ENCODE measurements at regions not wholly inside any gene's neighbourhood (a gene's known extent, or its start where the extent isn't known, plus 50 kb on each side); places are given as distances from the start of the nearest gene placed in this dataset.

- no peaks in the 10 kb centered on the region for H3K27me3 ChIP-seq
- DNase-seq: no peak
- no peaks in the 10 kb centered on the region for H3K36me3 ChIP-seq
- H3K4me3 ChIP-seq: no peak overlapping the region
- no peak for TF ChIP-seq POLR2A (IDR thresholded peaks at IDR 0.05)
- TF ChIP-seq CTCF (IDR thresholded peaks at IDR 0.05): no peak
- H3K27ac ChIP-seq: no peak overlapping the region
- no peaks in the 10 kb centered on the region for H3K4me1 ChIP-seq
- no peaks in the 10 kb centered on the region for H3K9me3 ChIP-seq
- intact Hi-C loops (cut with DNase I; ENCODE audit: low total_unique reads): no loop called here
These were observed 665.0 kb upstream of the FANCL start for GRCh38 chr2:58906081-58906645.

GRCh38 chr2:58904095-58904494 is 663.0 kb upstream of the FANCL start:
- no peak for DNase-seq
- intact Hi-C loops (cut with DNase I; ENCODE audit: low total_unique reads): no loop called here
- Histone ChIP-seq H3K27ac (no peak overlapping the region), H3K4me1 (no peaks in the 10 kb centered on the region), H3K27me3 (no peaks in the 10 kb centered on the region), H3K4me3 (no peak overlapping the region), H3K36me3 (no peaks in the 10 kb centered on the region), H3K9me3 (no peaks in the 10 kb centered on the region)
- TF ChIP-seq POLR2A (IDR thresholded peaks at IDR 0.05) (no peak), CTCF (IDR thresholded peaks at IDR 0.05) (no peak)

GRCh38 chr2:58903427-58903826 is 662.3 kb upstream of the FANCL start:
- H3K4me1 ChIP-seq: no peaks in the 10 kb centered on the region
- H3K27me3 ChIP-seq: no peaks in the 10 kb centered on the region
- TF ChIP-seq POLR2A (IDR thresholded peaks at IDR 0.05) (no peak), CTCF (IDR thresholded peaks at IDR 0.05) (no peak)
- H3K9me3 ChIP-seq: no peaks in the 10 kb centered on the region
- no peak overlapping the region for H3K27ac ChIP-seq
- intact Hi-C loops (cut with DNase I; ENCODE audit: low total_unique reads): no loop called here
- DNase-seq: no peak
- H3K4me3 ChIP-seq: no peak overlapping the region
- no peaks in the 10 kb centered on the region for H3K36me3 ChIP-seq

GRCh38 chr2:58900246-58901027 is 659.3 kb upstream of the FANCL start:
- Histone ChIP-seq H3K36me3 (no peaks in the 10 kb centered on the region), H3K4me1 (no peaks in the 10 kb centered on the region), H3K27me3 (no peaks in the 10 kb centered on the region), H3K27ac (no peak overlapping the region), H3K4me3 (no peak overlapping the region), H3K9me3 (no peaks in the 10 kb centered on the region)
- TF ChIP-seq POLR2A (IDR thresholded peaks at IDR 0.05): no peak
- no peak for TF ChIP-seq CTCF (IDR thresholded peaks at IDR 0.05)
- intact Hi-C loops (cut with DNase I; ENCODE audit: low total_unique reads): no loop called here
- DNase-seq: no peak

GRCh38 chr2:58899692-58900091 is 658.6 kb upstream of the FANCL start:
- Histone ChIP-seq H3K4me1 (no peaks in the 10 kb centered on the region), H3K27ac (no peak overlapping the region), H3K27me3 (no peaks in the 10 kb centered on the region), H3K9me3 (no peaks in the 10 kb centered on the region), H3K36me3 (no peaks in the 10 kb centered on the region), H3K4me3 (no peak overlapping the region)
- no peak for DNase-seq
- intact Hi-C loops (cut with DNase I; ENCODE audit: low total_unique reads): no loop called here
- TF ChIP-seq POLR2A (IDR thresholded peaks at IDR 0.05): no peak
- TF ChIP-seq CTCF (IDR thresholded peaks at IDR 0.05): no peak
